Activated T-helper 1 cell treated with Interleukin-2 at 50 U/mL for 16 hours (primary cell): ENCODE measurements at regions not wholly inside any gene's neighbourhood (a gene's known extent, or its start where the extent isn't known, plus 50 kb on each side); places are given as distances from the start of the nearest gene placed in this dataset.

ENCODE experiments used
- DNase-seq: peaks from one replicate; pipeline ENCODE4 v3.0.0-alpha.2; 2020; ENCODE audit warnings: low read depth

DNA sequence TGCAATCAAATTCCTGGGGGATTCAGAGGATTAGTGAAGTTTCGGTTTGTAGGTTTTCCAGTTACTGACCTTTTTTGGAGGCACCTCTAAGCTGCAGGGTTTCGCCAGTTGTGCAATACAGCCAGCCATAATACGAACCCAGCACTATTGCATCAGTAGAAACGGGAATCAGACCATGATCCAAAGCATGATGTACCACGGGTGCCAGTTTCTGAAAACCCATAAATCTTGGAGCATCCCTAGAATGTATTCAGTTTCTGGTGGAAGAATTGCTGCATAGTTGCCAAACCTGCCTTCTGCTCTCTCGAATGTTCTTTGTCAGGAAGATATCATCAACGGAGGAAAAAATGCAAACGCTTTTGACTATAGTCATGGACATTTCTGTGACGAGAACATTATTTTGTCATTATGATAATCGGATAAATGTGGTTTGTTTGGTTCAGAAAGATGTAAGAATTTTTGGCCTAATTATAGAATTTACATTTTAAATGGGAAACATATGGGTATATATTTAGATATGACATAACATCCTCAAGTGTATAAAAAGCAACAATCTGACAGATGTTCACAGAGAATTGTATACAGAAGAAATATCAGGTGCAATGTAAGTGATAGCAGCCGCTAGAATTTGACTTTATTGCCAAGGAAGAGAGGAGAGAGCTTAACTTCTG is 186.2 kb upstream of the PRKCQ start:
- DNase-seq = no peak

DNA sequence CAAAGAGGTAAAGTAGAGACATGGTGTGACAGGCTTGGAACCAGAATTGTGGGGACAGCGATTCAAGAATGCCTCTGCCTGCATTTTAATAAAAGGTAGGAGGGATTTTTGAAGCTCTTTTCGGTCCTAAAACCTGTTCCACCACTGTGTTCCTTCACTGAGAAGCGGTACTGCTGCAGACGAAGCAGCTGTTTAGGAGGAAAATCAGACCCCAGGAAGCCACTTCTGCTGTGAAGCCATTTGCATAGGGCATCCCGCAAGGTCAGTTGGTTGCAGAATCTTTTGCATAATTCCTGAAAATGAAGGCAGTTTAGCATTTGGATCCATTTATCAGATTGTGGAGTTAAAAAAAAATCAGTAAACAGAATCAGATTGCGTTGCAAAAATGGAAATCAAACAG is 183.3 kb upstream of the PRKCQ start:
- DNase-seq = no peak

DNA sequence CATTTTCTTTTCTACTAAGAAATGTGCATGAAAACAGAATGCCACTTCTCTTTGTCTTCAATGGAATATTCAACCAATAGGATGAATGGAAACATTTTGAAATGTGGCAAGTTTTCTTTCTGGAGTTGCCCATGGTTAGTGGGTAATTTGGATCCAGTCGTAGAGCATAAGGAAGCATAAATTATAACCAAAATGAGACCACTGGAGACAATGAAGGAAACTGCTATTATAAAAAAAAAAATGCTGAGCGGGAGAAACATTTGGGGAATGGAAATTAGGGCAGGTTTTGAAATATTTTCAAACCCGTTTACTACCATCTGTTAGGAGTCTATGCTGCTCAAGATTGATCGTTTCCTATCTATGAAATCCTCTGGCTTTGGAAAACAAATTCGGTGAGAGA is 182.9 kb upstream of the PRKCQ start:
- DNase-seq = no peak

DNA sequence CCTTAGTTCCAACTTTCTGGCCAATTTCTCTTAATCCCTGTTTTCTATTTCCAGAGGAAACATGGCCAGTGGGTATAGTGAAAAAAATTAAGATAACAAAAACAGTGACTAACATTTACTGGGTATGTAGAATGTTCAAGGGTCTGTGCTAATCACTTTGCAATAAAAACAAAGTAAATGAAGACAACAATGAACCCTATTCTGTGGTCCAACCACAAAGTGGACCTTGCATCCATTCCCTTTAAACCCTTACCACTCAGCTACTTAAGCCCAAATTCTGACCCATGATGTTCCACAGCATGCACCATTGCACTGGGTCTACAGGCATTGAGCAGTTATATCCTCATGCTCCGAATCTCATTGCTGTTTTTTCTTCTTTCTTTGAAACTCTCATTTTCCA is 179.9 kb upstream of the PRKCQ start:
- DNase-seq = no peak

DNA sequence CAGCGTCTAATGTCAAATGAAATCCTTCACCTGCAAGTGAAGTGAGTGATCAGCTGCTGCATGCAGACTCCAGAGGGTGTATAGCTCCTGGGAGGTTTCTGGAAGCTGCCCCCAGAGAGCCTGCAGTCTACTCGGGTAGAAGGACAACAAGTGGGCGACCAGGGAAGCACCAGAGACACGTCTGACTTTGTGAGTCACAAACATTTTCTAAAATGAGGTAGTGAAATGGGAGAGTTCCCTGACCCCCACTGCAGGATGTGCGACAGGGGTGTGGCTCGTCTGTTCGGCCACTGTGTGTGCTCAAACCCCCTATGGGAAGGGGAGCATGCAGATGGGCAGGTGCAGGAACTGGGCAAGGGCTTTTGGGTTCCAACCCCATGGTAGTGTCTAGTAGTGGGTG is 177.1 kb upstream of the PRKCQ start:
- no peak for DNase-seq

DNA sequence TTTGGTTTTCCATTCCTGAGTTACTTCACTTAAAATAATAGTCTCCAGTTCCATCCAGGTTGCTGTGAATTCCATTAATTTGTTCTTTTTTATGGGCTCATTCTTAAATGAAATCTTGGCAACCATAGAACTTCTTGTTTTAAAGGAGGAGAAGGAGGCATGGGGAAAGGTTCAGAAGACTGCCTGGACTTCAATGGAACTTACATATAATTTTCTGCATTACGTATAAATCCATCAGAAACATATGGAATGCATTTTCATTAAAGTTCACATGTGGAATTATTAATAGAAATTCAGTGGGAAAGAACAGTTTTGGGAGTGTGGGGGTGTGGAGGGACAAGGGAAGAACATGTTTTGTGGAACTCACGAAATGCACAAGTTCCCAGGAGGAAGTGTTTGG is 176.6 kb upstream of the PRKCQ start:
- no peak for DNase-seq

DNA sequence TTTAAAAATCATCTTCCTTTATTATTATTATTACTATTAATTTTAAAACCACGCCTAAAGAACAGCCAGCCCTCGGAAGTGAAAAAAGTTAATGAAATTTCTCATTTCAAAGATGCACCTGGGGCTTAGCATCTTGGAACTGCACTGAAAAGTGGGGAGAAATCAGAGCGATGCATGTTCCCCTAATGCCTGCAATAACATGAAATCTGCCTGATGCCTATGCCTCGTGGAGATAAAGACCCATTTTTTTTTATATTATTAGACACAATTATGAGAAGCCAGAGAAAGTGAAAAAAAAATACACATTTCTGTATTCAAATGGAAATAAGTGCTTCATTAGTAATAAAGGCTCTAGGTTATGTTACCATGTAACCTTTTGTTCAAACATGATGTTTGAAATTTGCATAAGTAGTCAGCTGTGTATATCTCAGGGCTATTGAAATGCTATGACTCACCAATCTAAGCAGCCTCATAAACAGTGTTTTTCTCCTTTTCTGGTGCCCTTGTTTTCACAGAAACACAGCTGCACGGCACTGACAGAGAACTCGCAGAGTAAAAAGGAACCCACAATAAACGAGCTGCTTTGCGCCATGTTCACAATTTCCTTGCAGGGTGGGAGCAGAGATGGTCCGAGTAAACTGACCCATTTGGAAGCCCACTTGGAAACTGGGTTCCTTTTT is 175.8 kb upstream of the PRKCQ start:
- no peak for DNase-seq

DNA sequence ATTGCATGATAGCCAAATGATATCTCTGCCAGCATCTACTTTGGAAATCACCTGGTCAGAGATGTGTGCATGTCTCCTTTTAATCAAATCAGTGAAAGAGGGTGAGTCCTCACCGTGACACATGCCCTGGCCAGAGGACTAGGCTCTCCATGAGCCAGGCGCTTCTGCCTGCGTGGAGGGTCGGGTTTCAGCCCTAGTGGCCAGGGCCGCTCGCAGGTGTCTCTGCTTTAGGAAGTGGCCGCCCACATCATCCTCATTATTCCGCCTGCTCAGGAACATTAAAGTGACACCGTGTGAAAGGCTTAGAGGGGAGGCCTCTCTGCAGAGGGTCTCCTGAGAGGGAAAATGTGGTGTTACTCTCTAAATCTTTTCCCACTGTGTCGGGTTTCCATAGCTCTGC is 173.6 kb upstream of the PRKCQ start:
- DNase-seq = no peak

DNA sequence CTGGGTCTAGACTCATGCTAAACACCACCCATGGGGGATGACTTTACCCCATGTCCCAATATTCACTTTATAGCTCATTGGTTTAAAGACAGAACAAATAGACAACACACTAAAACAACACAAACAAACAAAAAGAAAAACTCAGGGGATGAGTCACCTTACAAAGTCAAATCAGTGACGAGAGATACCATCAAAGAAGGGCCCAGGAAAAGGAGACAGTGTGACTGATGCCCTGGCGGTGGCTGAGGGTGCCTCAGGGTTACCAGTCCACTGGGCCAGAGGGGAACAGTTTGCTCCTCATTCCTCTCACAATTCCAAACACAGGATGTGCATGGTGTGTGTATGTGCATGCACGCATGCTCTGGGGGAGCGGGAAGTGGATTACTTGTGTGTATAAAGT is 171.3 kb upstream of the PRKCQ start:
- DNase-seq = no peak

DNA sequence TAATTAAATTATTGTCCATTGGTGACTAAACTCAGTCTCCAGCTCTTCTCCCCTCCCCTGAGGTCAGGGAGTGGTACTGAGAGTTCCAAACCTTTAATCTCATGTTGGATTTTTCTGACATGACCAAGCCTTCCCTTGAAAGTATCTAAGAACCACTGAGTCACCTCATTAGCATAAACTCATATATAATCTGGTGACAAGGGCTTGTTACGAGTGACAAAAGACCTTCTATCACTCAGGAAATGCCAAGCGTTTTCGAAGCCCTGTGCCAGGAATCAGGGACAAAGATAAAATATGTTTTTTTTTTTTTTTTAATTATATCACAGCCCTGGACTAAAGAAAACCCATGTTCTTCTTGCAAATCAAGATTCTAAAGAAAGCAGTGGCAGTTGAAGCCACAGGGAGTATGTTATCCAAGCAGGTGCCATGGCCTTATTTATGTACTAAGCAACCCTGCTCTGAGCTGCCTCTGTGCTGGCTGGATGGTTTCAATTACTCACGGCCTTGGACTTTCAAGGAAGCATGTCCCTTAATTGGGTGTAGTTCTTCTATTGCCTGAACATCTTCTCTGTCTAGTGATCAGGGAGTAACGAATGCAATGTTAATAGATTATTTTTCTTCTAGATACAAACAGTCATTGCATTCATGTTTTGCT is 169.0 kb upstream of the PRKCQ start:
- DNase-seq = no peak

DNA sequence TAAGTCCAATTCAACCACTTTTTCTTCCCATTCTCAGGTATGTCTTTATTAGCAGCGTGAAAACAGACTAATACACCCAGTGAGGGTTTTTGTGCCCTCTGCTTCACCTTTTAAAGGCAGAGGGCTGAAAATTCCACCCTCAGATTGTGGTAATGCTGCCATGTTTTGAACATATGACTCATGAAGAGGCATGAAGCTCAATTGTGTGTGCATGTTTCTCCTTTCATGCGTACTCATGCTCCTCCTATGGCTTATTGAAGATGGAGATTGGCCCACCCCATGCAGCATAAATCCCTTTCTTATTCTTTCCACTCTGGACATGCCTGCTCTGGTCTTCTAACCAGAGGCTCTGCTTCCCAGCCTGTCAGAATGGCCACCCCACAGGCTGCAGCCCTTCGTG is 168.0 kb upstream of the PRKCQ start:
- no peak for DNase-seq

DNA sequence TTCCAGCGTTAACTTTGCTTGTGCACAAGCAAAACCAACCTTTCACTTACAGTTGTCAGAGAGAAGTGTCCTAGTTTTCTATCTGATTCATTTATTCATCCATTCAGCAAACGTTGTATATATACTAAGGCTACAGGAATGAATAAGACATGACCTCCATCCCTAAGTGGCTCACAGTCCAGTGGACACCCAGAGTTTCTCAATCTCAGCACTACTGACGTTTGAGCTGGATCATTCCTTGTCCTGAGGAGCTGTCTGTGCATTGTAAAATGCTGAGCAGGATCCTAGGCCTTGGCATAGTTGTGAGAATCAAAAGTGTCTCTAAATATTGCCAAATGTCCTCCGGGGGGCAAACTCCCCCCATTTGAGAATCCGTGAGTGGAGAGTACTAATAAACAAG is 166.7 kb upstream of the PRKCQ start:
- DNase-seq = no peak

DNA sequence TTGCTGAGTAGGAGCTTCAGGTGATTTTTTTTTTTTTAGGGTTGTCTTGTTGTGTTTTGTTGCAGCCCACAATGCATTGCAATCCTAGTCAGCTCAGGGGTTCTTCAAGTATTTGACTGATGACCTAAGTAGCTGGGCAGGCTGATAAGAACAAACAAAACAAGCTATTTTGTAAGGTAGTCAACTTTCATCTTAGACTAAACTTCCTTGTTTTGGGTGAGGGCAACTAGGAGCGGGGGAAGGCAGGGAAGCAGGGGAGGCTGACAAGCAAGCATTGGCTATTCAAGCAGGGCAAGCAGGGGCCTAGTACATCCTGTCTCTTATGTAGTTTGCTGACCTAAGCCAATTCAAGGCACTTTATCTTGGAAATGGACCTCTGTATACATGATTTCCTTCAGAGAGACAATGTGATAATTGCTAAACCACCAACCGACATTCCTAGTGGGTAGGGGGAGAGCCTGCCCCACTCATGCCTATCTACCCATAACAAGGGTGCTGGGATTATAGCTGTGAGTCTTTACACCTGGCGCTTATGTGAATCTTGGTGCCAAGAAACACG is 163.3 kb upstream of the PRKCQ start:
- no peak for DNase-seq

DNA sequence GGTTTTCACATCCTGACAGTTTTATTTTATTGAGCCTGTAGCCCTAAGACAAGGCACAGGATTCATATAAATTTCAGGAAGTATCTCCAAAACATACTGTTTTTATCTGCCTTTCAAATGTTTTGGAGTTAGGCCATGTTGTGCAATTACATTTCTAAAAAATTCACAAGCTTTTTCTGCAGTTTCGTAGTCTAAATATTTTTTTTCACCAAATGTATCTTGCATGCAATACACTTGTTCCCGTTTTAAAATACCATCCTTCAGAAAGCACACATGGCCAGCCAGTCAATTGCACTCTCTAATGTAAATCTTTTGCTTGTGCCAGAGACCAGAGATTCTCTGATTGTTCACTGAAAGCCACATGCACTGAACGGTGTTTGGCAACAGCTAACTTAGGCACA is 161.5 kb upstream of the PRKCQ start:
- DNase-seq = no peak

DNA sequence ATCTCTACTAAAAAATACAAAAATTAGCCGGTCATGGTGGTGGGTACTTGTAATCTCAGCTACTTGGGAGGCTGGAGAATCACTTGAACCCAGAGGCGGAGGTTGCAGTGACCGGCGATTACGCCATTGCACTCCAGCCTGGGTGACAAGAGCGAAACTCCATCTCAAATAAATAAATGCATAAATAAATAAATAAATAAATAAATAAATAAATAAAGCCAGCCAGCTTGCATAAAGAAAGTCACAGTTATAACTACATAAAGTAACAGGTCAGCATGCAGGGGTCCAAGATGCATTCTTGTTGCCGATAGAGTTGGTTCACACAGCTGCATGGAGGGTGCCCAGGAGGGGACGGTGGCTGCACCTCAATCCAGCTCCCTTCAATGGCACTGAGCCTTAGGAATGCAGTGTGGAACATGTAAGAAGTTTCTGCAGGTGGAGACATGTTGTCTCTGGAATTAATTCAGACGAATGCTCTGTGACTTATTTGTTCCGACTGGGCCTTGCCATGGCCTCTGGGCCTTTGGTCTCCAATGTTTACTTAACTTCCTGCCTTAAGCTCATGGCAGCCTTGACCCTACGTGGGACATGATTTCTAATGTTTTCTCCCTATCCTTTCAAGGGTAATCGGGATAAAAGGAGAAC is 159.6 kb upstream of the PRKCQ start:
- DNase-seq = no peak

DNA sequence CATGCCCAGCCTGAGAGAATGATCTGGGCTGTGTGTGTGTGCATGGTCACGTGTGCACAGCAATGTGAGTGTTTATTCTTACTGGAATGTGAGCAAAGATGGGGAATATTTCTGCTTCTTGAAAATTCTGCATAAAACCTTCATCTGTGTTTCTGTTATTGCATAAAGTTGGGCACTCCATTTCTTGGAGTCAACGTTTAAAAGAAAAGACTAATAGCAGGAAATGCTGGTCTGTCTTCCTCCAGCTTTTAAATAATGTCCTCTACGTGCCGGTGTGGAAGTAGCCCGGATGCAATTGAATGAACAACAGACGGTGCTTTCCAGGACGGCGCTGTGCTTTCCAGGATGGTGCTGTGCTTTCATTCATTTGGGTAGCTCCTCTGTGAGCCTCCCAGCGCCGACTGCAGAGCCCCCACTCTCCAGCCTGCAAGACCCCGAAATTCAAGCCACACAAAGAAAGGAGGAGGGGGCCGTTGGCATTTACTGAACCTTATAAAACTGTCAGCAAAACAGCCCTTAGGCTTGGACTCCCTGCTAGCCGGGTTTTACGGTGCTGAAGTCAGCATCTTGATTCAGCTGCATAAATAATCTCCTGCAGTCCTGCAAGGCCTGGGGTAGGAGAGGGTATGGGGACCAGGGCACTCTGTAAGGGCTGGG is 158.2 kb upstream of the PRKCQ start:
- DNase-seq = no peak

DNA sequence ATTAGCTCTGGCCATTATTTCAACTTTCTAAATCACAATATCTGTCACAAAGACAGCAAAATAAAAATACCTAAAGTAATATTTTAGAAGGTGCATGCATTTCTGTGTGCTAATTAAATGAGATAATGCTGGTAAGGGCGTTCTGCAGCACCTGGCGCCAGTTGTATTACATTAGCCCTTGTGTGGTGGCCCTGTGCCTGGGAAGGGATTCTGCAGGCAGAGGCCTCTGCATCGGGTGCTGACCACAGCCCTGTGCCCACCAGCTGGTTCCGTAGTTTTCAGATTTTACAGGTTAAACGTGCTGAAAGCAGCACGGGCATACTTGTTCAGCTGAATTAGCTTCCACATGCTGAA is 157.7 kb upstream of the PRKCQ start:
- DNase-seq = no peak

DNA sequence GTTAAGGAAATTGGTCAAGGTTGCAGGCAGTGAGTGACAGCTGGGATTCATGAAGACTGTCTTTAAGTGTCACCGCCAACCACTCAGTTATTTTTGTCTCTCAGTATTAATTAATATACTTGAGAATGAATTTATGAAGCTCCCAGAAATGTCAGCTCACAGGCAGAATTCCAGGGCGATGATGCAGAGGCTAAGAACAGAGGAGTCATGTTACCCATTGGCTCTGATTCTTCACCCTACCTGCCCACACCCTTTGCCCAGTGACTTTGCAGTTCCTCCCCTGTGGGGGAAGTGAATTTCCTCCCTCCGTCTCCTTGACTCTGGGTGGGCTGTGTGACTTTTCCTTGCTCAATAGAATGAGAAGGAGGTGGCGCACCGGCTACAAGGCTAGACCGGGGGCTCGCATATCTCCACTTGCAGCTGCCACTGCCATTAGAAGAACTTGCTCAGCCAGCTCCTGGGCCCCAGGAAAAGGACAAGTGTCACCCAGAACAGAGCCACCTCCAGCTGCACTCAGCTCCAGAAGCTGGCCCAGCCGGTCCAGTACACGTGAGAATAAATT is 157.1 kb upstream of the PRKCQ start:
- DNase-seq = no peak

DNA sequence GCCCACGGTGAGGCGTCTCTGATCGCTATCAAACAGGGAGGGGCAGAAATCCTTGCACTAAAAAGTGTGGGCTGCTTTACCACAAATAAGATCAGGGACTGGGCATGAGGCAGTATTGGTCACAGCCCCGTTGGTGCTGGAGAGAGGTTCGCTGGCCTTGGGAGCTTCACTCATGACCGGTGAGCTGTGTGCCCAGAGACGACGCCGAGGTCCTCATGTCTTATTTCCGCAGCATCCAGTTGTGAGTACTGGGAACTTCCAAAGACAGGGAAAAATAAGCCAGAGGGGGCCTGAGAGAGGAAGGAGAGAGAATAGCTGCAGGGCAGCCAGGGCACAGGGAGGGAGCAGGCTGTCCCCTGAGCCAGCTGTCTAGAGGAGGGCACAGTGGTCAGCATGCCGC is 154.2 kb upstream of the PRKCQ start:
- no peak for DNase-seq

DNA sequence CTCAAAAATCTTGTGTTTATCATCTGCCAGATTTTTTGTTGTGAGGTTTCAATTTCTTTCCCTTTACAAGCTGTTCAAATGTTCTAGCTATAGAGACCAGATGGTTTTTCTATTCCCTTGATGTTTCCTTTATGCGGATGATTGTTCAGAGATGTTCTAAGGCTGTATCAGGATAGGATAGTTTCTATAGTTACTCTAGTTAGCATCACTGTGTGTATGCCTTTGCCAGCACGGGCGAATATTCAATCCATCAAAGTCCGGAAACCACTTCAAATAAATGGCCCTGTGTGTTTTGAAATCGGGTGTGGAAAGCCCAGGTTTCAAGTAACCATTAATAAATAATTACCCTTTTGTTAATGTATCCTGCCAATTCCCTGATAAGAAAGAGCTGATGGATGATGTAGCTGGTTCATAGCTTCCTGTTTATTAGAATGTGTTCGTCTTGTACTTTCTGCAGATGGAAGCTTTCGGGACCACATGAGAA is 149.8 kb upstream of the PRKCQ start:
- DNase-seq = no peak

DNA sequence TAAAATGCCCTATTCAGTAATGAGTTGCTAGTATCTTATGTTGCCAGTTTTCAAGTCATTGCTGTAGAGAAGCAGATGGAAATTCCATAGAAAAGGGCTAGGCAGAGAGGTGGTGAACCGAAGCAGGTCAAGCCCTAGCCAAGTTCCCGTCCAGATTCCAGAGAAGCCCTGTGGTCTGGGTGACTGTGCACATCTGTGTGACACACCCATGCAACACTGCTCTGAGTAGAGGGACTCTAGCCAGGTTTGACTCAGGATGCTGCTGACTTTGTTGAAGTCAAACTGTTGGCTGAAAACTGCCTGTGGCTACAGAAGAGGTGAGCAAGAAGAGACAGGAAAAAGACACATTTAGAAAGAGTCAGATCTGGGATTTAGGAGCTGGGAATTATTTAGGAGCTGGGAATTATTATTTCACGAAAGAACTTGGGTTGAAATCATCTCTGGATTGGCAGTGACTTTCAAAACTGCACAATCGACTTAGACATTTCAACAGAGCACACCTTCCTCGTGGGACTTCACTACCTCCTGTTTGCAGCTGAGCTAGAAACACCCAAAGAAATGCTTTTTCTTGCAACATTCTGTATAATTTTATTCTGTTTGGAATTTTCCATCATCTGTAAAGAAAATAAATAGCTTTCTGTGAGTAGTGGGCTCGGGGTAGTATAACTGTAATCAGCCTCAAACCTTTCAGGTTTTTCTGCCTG is 149.1 kb upstream of the PRKCQ start:
- DNase-seq = no peak
